GM18507 (cell line): ENCODE measurements at regions not wholly inside any gene's neighbourhood (a gene's known extent, or its start where the extent isn't known, plus 50 kb on each side); places are given as distances from the start of the nearest gene placed in this dataset.
"Not testable (repeated sequence)": the region's sequence is repeated elsewhere in the genome, so short reads cannot be mapped to it uniquely, and the experiment has no call there.

ENCODE experiments used
- DNase-seq: peaks from one replicate; pipeline ENCODE4 v3.0.0; 2011; ENCODE audit warnings: low read depth; ENCODE audit not compliant: insufficient read length; ENCODE audit errors: extremely low spot score
- FAIRE-seq: peaks from 2 replicates; lab custom pipeline; 2011; peaks lifted over from hg19 to GRCh38; lab: Jason Lieb, UNC

- FAIRE-seq (no peak), DNase-seq (no peak)
These were observed 174.4 kb upstream of the SPRY2 start for GRCh38 chr13:80515296-80515695.

GRCh38 chr13:80513196-80513595 lies 172.3 kb upstream of the SPRY2 start:
- FAIRE-seq (no peak), DNase-seq (no peak)

- FAIRE-seq (no peak), DNase-seq (no peak)
These were observed 169.8 kb upstream of the SPRY2 start for GRCh38 chr13:80510686-80511085.

- DNase-seq: no peak
- no peak for FAIRE-seq
These were observed 168.3 kb upstream of the SPRY2 start for GRCh38 chr13:80509264-80509663.

GRCh38 chr13:80508031-80508430 lies 167.1 kb upstream of the SPRY2 start:
- DNase-seq (no peak), FAIRE-seq (no peak)

GRCh38 chr13:80504453-80504852 lies 163.5 kb upstream of the SPRY2 start:
- no peak for DNase-seq

GRCh38 chr13:80502359-80502758 lies 161.4 kb upstream of the SPRY2 start:
- DNase-seq (no peak), FAIRE-seq (no peak)

More at GRCh38 chr13:80504453-80504852, 163.5 kb upstream of the SPRY2 start:
- no peak for FAIRE-seq

GRCh38 chr13:80501556-80501955 lies 160.6 kb upstream of the SPRY2 start:
- no peak for FAIRE-seq
- DNase-seq: no peak

- DNase-seq (no peak), FAIRE-seq (no peak)
These were observed 158.8 kb upstream of the SPRY2 start for GRCh38 chr13:80499536-80500290.

- FAIRE-seq (no peak), DNase-seq (no peak)
These were observed 157.5 kb upstream of the SPRY2 start for GRCh38 chr13:80498433-80498832.

- DNase-seq (no peak), FAIRE-seq (no peak)
These were observed 157.1 kb upstream of the SPRY2 start for GRCh38 chr13:80497978-80498377.

- FAIRE-seq: no peak
These were observed 156.5 kb upstream of the SPRY2 start for GRCh38 chr13:80497439-80497838.

GRCh38 chr13:80496721-80497397 lies 155.9 kb upstream of the SPRY2 start:
- FAIRE-seq (no peak), DNase-seq (no peak)

More at GRCh38 chr13:80497439-80497838, 156.5 kb upstream of the SPRY2 start:
- no peak for DNase-seq

GRCh38 chr13:80490491-80490943 lies 149.6 kb upstream of the SPRY2 start:
- not testable (repeated sequence) for DNase-seq, FAIRE-seq

GRCh38 chr13:80486402-80486801 lies 145.5 kb upstream of the SPRY2 start:
- no peak for FAIRE-seq
- DNase-seq: no peak

GRCh38 chr13:80483157-80483556 lies 142.2 kb upstream of the SPRY2 start:
- FAIRE-seq (no peak), DNase-seq (no peak)

- DNase-seq (no peak), FAIRE-seq (no peak)
These were observed 140.7 kb upstream of the SPRY2 start for GRCh38 chr13:80481588-80481987.

- no peak for DNase-seq
These were observed 136.9 kb upstream of the SPRY2 start for GRCh38 chr13:80477661-80478443.

GRCh38 chr13:80476953-80477352 lies 136.0 kb upstream of the SPRY2 start:
- FAIRE-seq: no peak
- no peak for DNase-seq

More at GRCh38 chr13:80477661-80478443, 136.9 kb upstream of the SPRY2 start:
- FAIRE-seq: peak; percentile 68

- FAIRE-seq (no peak), DNase-seq (no peak)
These were observed 134.8 kb upstream of the SPRY2 start for GRCh38 chr13:80475718-80476117.
